ENCODE measurements at regions not wholly inside any gene's neighbourhood (a gene's known extent, or its start where the extent isn't known, plus 50 kb on each side); places are given as distances from the start of the nearest gene placed in this dataset.

GRCh38 chr3:522888-523287 lies 326.3 kb downstream of the CHL1 start:
- TF ChIP-seq ZC3H11A (IDR thresholded peaks at IDR 0.05), result no peak
- TF ChIP-seq ESRRA (IDR thresholded peaks at IDR 0.05; ENCODE audit: borderline replicate concordance, low read length), result no peak
- TF ChIP-seq RAD21 (conservative IDR thresholded peaks at IDR 0.05 in 1 of 2, IDR thresholded peaks at IDR 0.05 in 1 of 2), result no peak
- no peak for TF ChIP-seq JUNB (IDR thresholded peaks at IDR 0.05)
- TF ChIP-seq RARB (CRISPR knock-in tag; IDR thresholded peaks at IDR 0.05), result no peak
- TF ChIP-seq FOSL2 (IDR thresholded peaks at IDR 0.05), result no peak
- no peak for TF ChIP-seq FOSL2 (CRISPR knock-in tag; IDR thresholded peaks at IDR 0.05)
- TF ChIP-seq POLR2AphosphoS2 (conservative IDR thresholded peaks at IDR 0.05; ENCODE audit: low read length), result no peak
- no peak for TF ChIP-seq MYC (IDR thresholded peaks at IDR 0.05; ENCODE audit: borderline replicate concordance, low read length)
- FAIRE-seq (no peak), DNase-seq (ENCODE audit: low read depth in 1 of 2, low spot score in 1 of 2) (no peak), ATAC-seq (no peak)
- Histone ChIP-seq H3K4me1 (no peaks in the 10 kb centered on the region), H3K4me2 (no peak overlapping the region), H3K4me3 (no peak overlapping the region), H3K9me3 (no peaks in the 10 kb centered on the region), H3K27ac (no peak overlapping the region)
- ChIA-PET POLR2A (no interaction called here), CTCF (no interaction called here)
- 2% methylated on average over 4 of the region's 4 CpGs for WGBS (ENCODE audit: missing lambda C conversion rate)

- WGBS (ENCODE audit: missing lambda C conversion rate), result 1% methylated on average over 3 of the region's 3 CpGs
- DNase-seq (ENCODE audit: low read depth in 1 of 2, low spot score in 1 of 2), result no peak
Observed at GRCh38 chr3:525415-525814, 328.9 kb downstream of the CHL1 start.

More at GRCh38 chr3:525415-525814, 328.9 kb downstream of the CHL1 start:
- ATAC-seq (no peak), FAIRE-seq (no peak)
- CTCF ChIA-PET, result no interaction called here
- Histone ChIP-seq H3K9me3 (no peaks in the 10 kb centered on the region), H3K4me1 (no peaks in the 10 kb centered on the region), H3K4me2 (no peak overlapping the region), H3K4me3 (no peak overlapping the region), H3K27ac (no peak overlapping the region)
- POLR2A ChIA-PET, result no interaction called here
- no peak for TF ChIP-seq POLR2A (IDR thresholded peaks at IDR 0.05; ENCODE audit: low read length)
- TF ChIP-seq HES2 (IDR thresholded peaks at IDR 0.05), result no peak
- no peak for TF ChIP-seq MYC (IDR thresholded peaks at IDR 0.05; ENCODE audit: borderline replicate concordance, low read length)
- TF ChIP-seq ZSCAN20 (CRISPR knock-in tag; IDR thresholded peaks at IDR 0.05), result no peak
- no peak for TF ChIP-seq REST (IDR thresholded peaks at IDR 0.05)
- TF ChIP-seq JUN (IDR thresholded peaks at IDR 0.05), result no peak
- TF ChIP-seq KDM5A (IDR thresholded peaks at IDR 0.05), result no peak
- no peak for TF ChIP-seq EP300 (IDR thresholded peaks at IDR 0.05)
- no peak for TF ChIP-seq MAFK (IDR thresholded peaks at IDR 0.05; ENCODE audit: partially characterized antibody)
- TF ChIP-seq NFE2L2 (conservative IDR thresholded peaks at IDR 0.05; ENCODE audit: low read length), result no peak
- TF ChIP-seq HMGXB4 (CRISPR knock-in tag; IDR thresholded peaks at IDR 0.05; ENCODE audit: borderline replicate concordance), result no peak
- TF ChIP-seq ESRRA (IDR thresholded peaks at IDR 0.05; ENCODE audit: borderline replicate concordance, low read length), result no peak
- no peak for TF ChIP-seq HDAC2 (IDR thresholded peaks at IDR 0.05)
- no peak for TF ChIP-seq CTCF (IDR thresholded peaks at IDR 0.05)
- TF ChIP-seq PBX3 (IDR thresholded peaks at IDR 0.05), result no peak
- no peak for TF ChIP-seq ATOH8 (CRISPR knock-in tag; IDR thresholded peaks at IDR 0.05; ENCODE audit: low read depth)
- no peak for TF ChIP-seq EHF (CRISPR knock-in tag; IDR thresholded peaks at IDR 0.05)
- TF ChIP-seq RFX5 (IDR thresholded peaks at IDR 0.05), result no peak
- TF ChIP-seq TFCP2L1 (CRISPR knock-in tag; IDR thresholded peaks at IDR 0.05), result no peak
- TF ChIP-seq HOXB13 (CRISPR knock-in tag; IDR thresholded peaks at IDR 0.05; ENCODE audit: low read depth), result no peak
